MCF 10A (cell line): ENCODE measurements at regions not wholly inside any gene's neighbourhood (a gene's known extent, or its start where the extent isn't known, plus 50 kb on each side); places are given as distances from the start of the nearest gene placed in this dataset.
A peak's percentile ranks its signal among the peaks of the same experiment; 100 is the strongest.

Experiments used
- BruUV-seq: library from RNA; stranded (reverse); fragments of 400-500 nt; replicated peaks from 2 replicates; lab custom pipeline; 2021; lab: Mats Ljungman, UMichigan
- CTCF ChIA-PET: fragments of 300-600 bp; sonication (Branson Sonifier 250); formaldehyde crosslinking; extraction: SDS; loops from one replicate; lab custom pipeline; 2021; ENCODE audit warnings: antibody characterized with exemption, inconsistent platforms; lab: Yijun Ruan, JAX
- POLR2A ChIA-PET: fragments of 300-600, 350-650 bp; sonication (Branson Sonifier 250); formaldehyde crosslinking; extraction: SDS; loops from one replicate; lab custom pipeline; 2020; ENCODE audit warnings: antibody characterized with exemption, inconsistent platforms; lab: Yijun Ruan, JAX
- DNase-seq: peaks from one replicate; pipeline ENCODE4 v3.0.0-alpha.2; 2018; ENCODE audit not compliant: unreplicated experiment
- H3K27ac Mint-ChIP-seq: one replicate; pipeline ENCODE4 v1.8.0; 2022; ENCODE audit warnings: mild to moderate bottlenecking, low read depth, mixed read lengths; ENCODE audit not compliant: unreplicated experiment
- H3K27me3 Mint-ChIP-seq: one replicate; pipeline ENCODE4 v1.8.0; 2022; ENCODE audit warnings: mixed read lengths; ENCODE audit not compliant: insufficient read depth, unreplicated experiment
- H3K36me3 Mint-ChIP-seq: one replicate; pipeline ENCODE4 v1.8.0; 2022; ENCODE audit warnings: mild to moderate bottlenecking, moderate library complexity, mixed read lengths; ENCODE audit not compliant: insufficient read depth, unreplicated experiment
- H3K4me1 Mint-ChIP-seq: one replicate; pipeline ENCODE4 v1.8.0; 2022; ENCODE audit warnings: mixed read lengths; ENCODE audit not compliant: insufficient read depth, unreplicated experiment
- H3K4me3 Mint-ChIP-seq: one replicate; pipeline ENCODE4 v1.8.0; 2022; ENCODE audit warnings: mild to moderate bottlenecking, moderate library complexity, mixed read lengths; ENCODE audit not compliant: unreplicated experiment
- H3K9me3 Mint-ChIP-seq: one replicate; pipeline ENCODE4 v1.8.0; 2022; ENCODE audit warnings: mixed read lengths; ENCODE audit not compliant: unreplicated experiment
- CTCF ChIP-seq: fragments of 200-600 bp; IDR thresholded peaks from one replicate; pipeline ENCODE4 v1.8.0; 2022; ENCODE audit warnings: antibody characterized with exemption, mild to moderate bottlenecking; ENCODE audit not compliant: unreplicated experiment
- intact Hi-C: fragments of 100-400 bp; cut with micrococcal nuclease; formaldehyde crosslinking; loops from 2 replicates; pipeline ENCODE4 v1.14.1; 2022

GRCh38 chr10:131435760-131436457, 124.4 kb upstream of the TCERG1L start:
- Mint-ChIP-seq H3K36me3 (no peaks in the 10 kb centered on the region), H3K27ac (no peak overlapping the region), H3K4me1 (peaks cover 5% of the 10 kb centered on the region), H3K9me3 (peaks cover 10% of the 10 kb centered on the region), H3K27me3 (no peaks in the 10 kb centered on the region), H3K4me3 (no peak overlapping the region)
- peak; percentile 69 for DNase-seq
- ChIA-PET CTCF (interaction anchor here (0.7 kb wide), 1 partner anchor 148 kb away, joined by 4 read pairs; no protein-coding TSS in a partner anchor), POLR2A (interaction anchor here (0.6 kb wide), 3 partner anchors 17 to 341 kb away, joined by 3 read pairs; no protein-coding TSS in a partner anchor)
- TF ChIP-seq CTCF: no peak
- no TSS peak for BruUV-seq
- intact Hi-C loops: no loop called here

GRCh38 chr10:131436458-131436857, 124.9 kb upstream of the TCERG1L start:
- ChIA-PET CTCF (interaction anchor here (0.7 kb wide), 1 partner anchor 149 kb away, joined by 4 read pairs; no protein-coding TSS in a partner anchor), POLR2A (interaction anchor here (0.6 kb wide), 3 partner anchors 17 to 342 kb away, joined by 3 read pairs; no protein-coding TSS in a partner anchor)
- BruUV-seq: no TSS peak
- Mint-ChIP-seq H3K27ac (no peak overlapping the region), H3K9me3 (peaks cover 9% of the 10 kb centered on the region), H3K27me3 (no peaks in the 10 kb centered on the region), H3K4me1 (peaks cover 5% of the 10 kb centered on the region), H3K36me3 (no peaks in the 10 kb centered on the region), H3K4me3 (no peak overlapping the region)
- DNase-seq: peak; percentile 26
- intact Hi-C loops: no loop called here
- no peak for TF ChIP-seq CTCF

- TF ChIP-seq CTCF: no peak
- CTCF ChIA-PET: interaction anchor here (0.6 kb wide), 1 partner anchor 41 kb away, joined by 3 read pairs; no protein-coding TSS in a partner anchor
- Mint-ChIP-seq H3K36me3 (no peaks in the 10 kb centered on the region), H3K4me3 (no peak overlapping the region), H3K9me3 (no peaks in the 10 kb centered on the region), H3K4me1 (peaks cover 5% of the 10 kb centered on the region), H3K27me3 (no peaks in the 10 kb centered on the region), H3K27ac (no peak overlapping the region)
- intact Hi-C loops: no loop called here
- POLR2A ChIA-PET: no interaction called here
- DNase-seq: peak; percentile 18
- no TSS peak for BruUV-seq
Observed at GRCh38 chr10:131437556-131438475, 126.3 kb upstream of the TCERG1L start.

- POLR2A ChIA-PET: no interaction called here
- Mint-ChIP-seq H3K36me3 (no peaks in the 10 kb centered on the region), H3K27me3 (no peaks in the 10 kb centered on the region), H3K9me3 (no peaks in the 10 kb centered on the region), H3K4me1 (peaks cover 5% of the 10 kb centered on the region), H3K27ac (no peak overlapping the region), H3K4me3 (no peak overlapping the region)
- intact Hi-C loops: no loop called here
- DNase-seq: no peak
- CTCF ChIA-PET: no interaction called here
- BruUV-seq: no TSS peak
- TF ChIP-seq CTCF: no peak
Observed at GRCh38 chr10:131438665-131439064, 127.1 kb upstream of the TCERG1L start.
